Activated CD4-positive, CD25-positive, alpha-beta regulatory T cell (primary cell): ENCODE measurements at regions not wholly inside any gene's neighbourhood (a gene's known extent, or its start where the extent isn't known, plus 50 kb on each side); places are given as distances from the start of the nearest gene placed in this dataset.
"Not testable (repeated sequence)": the region's sequence is repeated elsewhere in the genome, so short reads cannot be mapped to it uniquely, and the experiment has no call there.

Experiments used
- DNase-seq, 4 experiments: peaks; one replicate each; lab custom pipeline; 2025; lab: John Stamatoyannopoulos, UW

DNA sequence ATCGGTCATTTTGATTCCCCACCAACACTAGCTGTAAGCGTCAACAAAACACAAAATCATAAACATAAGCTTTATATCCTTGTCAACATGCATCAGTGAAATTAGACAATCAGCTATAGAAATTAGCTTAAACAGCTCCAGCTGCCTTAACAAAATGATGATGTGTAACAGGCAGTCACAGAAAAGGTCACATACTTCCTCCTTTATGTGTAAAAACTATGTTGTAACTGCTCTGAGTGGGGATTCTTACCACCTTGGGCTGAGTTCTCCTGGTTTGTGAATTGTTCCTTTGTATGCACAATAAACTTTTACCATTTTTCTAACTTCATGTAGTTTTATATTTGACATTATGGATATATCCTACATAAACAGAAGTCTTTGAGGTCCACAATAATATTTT is 73.9 kb upstream of the MAP9 start:
- DNase-seq: no peak

- no peak for DNase-seq
These were observed 68.5 kb upstream of the MAP9 start for GRCh38 chr4:155445306-155445705.

DNA sequence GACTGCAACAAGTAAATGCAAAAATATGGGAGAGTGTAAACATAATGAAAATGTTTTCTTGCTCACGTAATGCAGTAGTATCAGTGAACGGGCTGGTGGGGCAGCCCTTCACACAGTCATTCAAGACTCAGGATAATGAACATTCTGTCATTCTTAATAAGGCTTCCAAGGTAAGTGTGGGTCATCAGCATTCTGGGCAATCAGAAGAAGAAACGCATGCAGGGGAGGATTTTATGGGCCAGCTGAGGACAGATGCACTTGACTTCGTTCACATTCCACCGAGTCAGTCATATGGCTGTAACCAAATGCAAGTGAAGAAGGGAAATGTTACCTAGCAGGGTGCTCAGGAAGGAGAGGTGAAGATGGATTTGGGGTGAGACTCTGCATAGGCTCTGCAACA is 68.0 kb upstream of the MAP9 start:
- DNase-seq: no peak

DNA sequence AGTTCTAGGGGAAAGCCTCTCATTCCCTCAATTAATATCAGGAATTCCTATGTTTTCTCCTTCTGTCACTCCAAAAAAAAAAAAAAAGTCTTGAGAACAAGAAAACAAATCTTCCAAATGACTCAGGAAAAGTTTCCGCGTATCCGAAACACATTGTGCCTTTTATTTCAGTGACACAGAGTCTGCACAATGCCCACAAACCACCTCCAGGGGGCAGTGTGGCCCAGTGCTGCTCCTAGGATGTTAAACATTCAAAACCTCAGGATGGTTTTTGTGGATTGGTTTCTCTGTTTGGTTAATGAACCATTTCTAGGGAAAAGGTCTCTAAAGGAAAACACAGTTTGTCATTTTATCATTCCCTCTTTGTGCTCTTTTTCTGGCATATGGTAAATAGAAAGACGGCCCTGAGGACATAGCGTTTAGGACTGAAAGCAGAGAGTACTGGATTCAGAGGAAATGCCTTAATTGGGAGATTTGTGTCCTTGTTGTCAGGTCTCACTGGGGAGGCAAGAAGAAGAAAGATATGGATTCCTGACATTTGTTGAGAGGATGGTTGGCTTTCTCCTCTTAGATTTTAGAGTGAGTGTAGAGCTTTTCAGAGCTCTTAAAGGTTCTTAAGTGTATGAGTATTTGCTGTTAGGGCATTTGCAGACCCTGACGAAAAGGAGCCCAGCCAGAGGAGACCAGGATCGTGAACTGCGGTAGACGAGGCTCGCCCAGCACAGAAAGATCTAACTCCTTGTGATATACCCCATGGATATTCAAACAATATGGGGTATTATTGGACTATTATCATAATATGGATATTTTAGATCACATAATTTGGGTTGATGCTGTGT is 65.7 kb upstream of the MAP9 start:
- peak in 3 of 4 experiments; percentile 1 to 31 (median 21) for DNase-seq

DNA sequence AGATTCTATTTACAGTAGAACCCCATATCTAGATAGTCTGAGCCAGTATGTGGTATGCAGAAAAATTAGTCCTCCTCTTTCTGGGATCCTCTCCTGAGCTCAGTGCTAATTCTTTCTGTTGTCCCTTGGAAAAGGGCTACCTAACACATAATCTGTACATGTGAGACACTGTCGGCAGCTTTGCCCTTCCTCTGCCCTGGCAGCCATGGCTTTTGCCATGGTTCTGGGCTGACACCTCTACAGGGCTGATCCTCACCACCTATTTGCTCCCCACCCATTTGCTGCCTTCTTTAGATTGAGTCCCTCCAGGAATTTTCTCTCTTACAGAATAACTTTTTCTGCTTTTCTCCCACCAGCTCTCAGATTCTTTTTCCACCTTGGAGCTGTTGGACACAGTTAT is 64.7 kb upstream of the MAP9 start:
- DNase-seq: no peak

DNA sequence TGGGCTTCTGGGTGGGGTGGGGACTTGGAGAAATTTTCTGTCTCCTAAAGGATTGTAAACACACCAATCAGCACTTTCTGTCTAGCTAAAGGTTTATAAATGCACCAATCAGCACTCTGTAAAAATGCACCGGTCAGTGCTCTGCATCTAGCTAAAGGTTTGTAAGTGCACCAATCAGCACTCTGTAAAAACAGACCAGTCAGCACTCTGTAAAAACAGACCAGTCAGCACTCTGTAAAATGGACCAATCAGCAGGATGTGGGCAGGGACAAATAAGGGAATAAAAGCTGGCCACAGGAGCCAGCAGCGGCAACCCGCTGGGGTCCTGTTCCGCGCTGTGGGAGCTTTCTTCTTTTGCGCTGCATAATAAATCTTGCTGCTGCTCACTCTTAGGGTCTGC is 63.0 kb upstream of the MAP9 start:
- not testable (repeated sequence) for DNase-seq

- DNase-seq: no peak
These were observed 58.1 kb upstream of the MAP9 start for GRCh38 chr4:155434904-155435303.

DNA sequence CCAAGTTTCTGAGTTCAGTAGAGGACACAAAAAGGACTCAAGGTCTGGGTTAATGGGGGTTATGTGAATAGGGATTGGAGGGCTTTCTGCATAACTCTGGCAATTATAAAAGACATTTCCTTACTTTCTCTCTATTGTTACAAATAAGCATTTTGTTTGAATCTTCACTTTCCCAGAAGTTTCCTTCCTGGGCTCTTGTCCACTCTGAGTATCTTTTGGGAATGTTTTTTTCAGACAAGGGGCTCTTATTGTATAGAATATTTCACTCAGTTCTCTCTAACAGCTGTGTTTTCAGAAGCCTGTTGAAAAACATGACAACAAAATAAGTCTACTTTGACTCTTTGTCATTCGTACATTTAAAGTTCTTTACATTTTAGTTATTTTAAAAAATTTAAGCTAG is 57.6 kb upstream of the MAP9 start:
- no peak for DNase-seq

DNA sequence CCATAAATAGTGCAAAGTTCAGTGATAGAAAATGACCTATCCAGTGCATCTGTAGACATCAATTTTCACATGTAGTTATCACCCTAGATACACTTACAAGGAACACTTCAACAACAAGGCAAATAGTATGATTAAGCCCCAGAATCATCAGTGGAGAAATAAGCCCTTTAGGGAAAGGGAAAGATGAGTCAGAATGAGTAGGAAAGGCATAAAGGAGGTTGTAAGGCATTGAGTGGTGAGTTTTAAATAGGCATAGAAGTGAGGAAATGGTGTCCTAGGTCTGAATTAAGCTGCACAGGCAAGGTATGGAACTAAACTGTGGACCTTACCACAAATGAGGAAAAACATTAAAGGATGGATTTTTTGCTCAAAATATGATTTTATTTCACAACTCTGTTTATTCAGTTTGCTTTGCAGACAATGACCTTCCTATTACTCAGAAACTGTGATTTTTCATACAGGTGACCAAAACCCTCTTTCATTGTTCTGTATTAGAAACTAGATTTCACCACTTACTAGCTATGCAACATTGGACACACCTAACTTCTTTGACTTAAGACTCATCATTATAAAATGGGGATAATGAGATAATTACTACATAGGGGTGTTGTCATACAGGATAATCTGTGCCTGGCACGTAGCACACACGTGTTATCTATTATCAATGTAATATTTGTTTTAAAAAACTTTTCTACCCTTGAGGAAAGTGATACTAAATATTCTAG is 57.0 kb upstream of the MAP9 start:
- no peak for DNase-seq

GRCh38 chr4:155430895-155431795 is 54.4 kb upstream of the MAP9 start:
- DNase-seq: no peak

GRCh38 chr4:155428128-155428527 is 51.4 kb upstream of the MAP9 start:
- DNase-seq: no peak

DNA sequence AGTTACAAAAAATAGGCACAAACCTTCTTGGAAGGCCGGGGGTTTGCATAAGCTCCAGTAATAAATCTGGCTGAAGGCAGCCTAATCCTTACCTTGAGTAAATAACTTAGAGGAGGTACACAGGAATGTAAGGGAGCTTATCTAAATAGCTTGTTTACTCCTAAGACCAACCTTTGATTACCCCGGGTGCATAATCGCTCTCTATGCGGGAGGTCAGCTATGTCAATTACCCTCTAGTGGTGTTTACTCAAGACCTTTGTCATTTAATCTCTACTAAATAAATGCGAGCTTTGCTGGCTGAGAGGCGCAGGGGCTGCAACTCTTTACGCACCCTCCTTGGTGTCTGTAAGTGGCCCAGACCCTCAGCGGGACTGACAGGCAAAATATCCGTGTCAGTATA is 50.2 kb upstream of the MAP9 start:
- no peak for DNase-seq
